ENCODE measurements at regions not wholly inside any gene's neighbourhood (a gene's known extent, or its start where the extent isn't known, plus 50 kb on each side); places are given as distances from the start of the nearest gene placed in this dataset.

DNA sequence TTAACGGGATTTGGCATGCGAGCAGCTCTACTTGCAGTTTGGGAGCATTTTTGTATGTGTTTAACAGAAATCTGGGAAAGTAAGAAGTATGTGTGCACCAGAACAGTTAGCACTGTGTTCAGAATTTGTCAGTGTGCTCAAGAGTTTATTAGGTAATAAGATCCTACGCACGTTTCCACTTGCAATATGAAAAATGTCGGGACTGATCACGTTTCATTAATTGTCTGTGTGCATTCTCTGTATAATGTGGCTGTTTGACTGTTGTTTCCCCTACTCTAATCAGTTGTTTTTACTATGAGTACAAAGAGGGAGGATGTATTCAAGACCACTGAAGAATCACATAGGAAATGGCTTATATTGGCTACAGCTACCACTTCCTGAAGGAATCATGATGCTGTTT, 349.7 kb upstream of the POU3F2 start:
- TF ChIP-seq, protein P1, sequence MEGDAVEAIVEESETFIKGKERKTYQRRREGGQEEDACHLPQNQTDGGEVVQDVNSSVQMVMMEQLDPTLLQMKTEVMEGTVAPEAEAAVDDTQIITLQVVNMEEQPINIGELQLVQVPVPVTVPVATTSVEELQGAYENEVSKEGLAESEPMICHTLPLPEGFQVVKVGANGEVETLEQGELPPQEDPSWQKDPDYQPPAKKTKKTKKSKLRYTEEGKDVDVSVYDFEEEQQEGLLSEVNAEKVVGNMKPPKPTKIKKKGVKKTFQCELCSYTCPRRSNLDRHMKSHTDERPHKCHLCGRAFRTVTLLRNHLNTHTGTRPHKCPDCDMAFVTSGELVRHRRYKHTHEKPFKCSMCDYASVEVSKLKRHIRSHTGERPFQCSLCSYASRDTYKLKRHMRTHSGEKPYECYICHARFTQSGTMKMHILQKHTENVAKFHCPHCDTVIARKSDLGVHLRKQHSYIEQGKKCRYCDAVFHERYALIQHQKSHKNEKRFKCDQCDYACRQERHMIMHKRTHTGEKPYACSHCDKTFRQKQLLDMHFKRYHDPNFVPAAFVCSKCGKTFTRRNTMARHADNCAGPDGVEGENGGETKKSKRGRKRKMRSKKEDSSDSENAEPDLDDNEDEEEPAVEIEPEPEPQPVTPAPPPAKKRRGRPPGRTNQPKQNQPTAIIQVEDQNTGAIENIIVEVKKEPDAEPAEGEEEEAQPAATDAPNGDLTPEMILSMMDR (IDR thresholded peaks at IDR 0.05; ENCODE audit: insufficient read depth, low read length, poor library complexity, severe bottlenecking): no peak
- no peak for TF ChIP-seq EZH2phosphoT487 (conservative IDR thresholded peaks at IDR 0.05; ENCODE audit: low read length)
